Lower lobe of right lung (tissue), 2 donors: ENCODE measurements at regions not wholly inside any gene's neighbourhood (a gene's known extent, or its start where the extent isn't known, plus 50 kb on each side); places are given as distances from the start of the nearest gene placed in this dataset.

Source experiments
- ATAC-seq, 2 donors: fragments of 200-7000 bp; cut with Tn5 transposase; one replicate each; pipeline ENCODE4 v1.9.1; 2020 to 2022; ENCODE audit warnings: mild to moderate bottlenecking in 2 of 2, moderate library complexity in 2 of 2
- DNase-seq: peaks from one replicate; pipeline ENCODE4 v3.0.0-alpha.2; 2020
- H3K27ac ChIP-seq: fragments of 200-600 bp; one replicate; pipeline ENCODE4 v1.8.0; 2022
- H3K27me3 ChIP-seq: fragments of 200-600 bp; one replicate; pipeline ENCODE4 v1.8.0; 2022; ENCODE audit warnings: low read depth
- H3K36me3 ChIP-seq: fragments of 200-600 bp; one replicate; pipeline ENCODE4 v1.8.0; 2022; ENCODE audit warnings: mild to moderate bottlenecking
- H3K4me1 ChIP-seq: fragments of 200-600 bp; one replicate; pipeline ENCODE4 v1.8.0; 2022
- H3K4me3 ChIP-seq: fragments of 200-600 bp; one replicate; pipeline ENCODE4 v1.8.0; 2022; ENCODE audit warnings: mild to moderate bottlenecking
- H3K9me3 ChIP-seq: fragments of 200-600 bp; one replicate; pipeline ENCODE4 v1.8.0; 2022
- CTCF ChIP-seq: fragments of 200-600 bp; IDR thresholded peaks from one replicate; pipeline ENCODE4 v1.8.0; 2022; ENCODE audit warnings: antibody characterized with exemption, mild to moderate bottlenecking
- intact Hi-C: fragments of 100-400 bp; cut with DNase I; formaldehyde crosslinking; loops from one replicate; pipeline ENCODE4 v1.11.0; 2022
- donor health status: DM: no; HTN: yes; CAD: no; lungs with severe emphysema.

- Histone ChIP-seq H3K4me1 (no peaks in the 10 kb centered on the region), H3K36me3 (no peaks in the 10 kb centered on the region), H3K9me3 (no peaks in the 10 kb centered on the region), H3K27me3 (no peaks in the 10 kb centered on the region), H3K27ac (no peak overlapping the region), H3K4me3 (no peak overlapping the region)
- DNase-seq, result no peak
- intact Hi-C loops, result no loop called here
- TF ChIP-seq CTCF, result no peak
- no peak for ATAC-seq
These were observed 63.5 kb upstream of the RAPGEF4 start for GRCh38 chr2:172672114-172672513.

- Histone ChIP-seq H3K4me3 (no peak overlapping the region), H3K27ac (no peak overlapping the region), H3K9me3 (no peaks in the 10 kb centered on the region), H3K27me3 (no peaks in the 10 kb centered on the region), H3K36me3 (no peaks in the 10 kb centered on the region), H3K4me1 (no peaks in the 10 kb centered on the region)
- DNase-seq, result no peak
- no peak for ATAC-seq
- no peak for TF ChIP-seq CTCF
- intact Hi-C loops, result no loop called here
These were observed 62.5 kb upstream of the RAPGEF4 start for GRCh38 chr2:172673056-172673683.

- Histone ChIP-seq H3K27me3 (no peaks in the 10 kb centered on the region), H3K4me3 (no peak overlapping the region), H3K9me3 (no peaks in the 10 kb centered on the region), H3K36me3 (no peaks in the 10 kb centered on the region), H3K4me1 (no peaks in the 10 kb centered on the region), H3K27ac (no peak overlapping the region)
- TF ChIP-seq CTCF, result peak; percentile 72
- DNase-seq, result peak; percentile 53
- ATAC-seq, result peak; percentile 89
- intact Hi-C loops, result no loop called here
These were observed 61.3 kb upstream of the RAPGEF4 start for GRCh38 chr2:172674034-172674967.

- no peak overlapping the region for H3K4me3 ChIP-seq
- no peak for ATAC-seq
- TF ChIP-seq CTCF, result no peak
- no peak overlapping the region for H3K27ac ChIP-seq
- no peak for DNase-seq
- intact Hi-C loops, result no loop called here
- H3K36me3 ChIP-seq, result no peaks in the 10 kb centered on the region
- no peaks in the 10 kb centered on the region for H3K4me1 ChIP-seq
- no peaks in the 10 kb centered on the region for H3K27me3 ChIP-seq
- H3K9me3 ChIP-seq, result no peaks in the 10 kb centered on the region
These were observed 60.7 kb upstream of the RAPGEF4 start for GRCh38 chr2:172674968-172675303.

- no peak overlapping the region for H3K4me3 ChIP-seq
These were observed 58.3 kb upstream of the RAPGEF4 start for GRCh38 chr2:172677363-172677762.

More at GRCh38 chr2:172677363-172677762, 58.3 kb upstream of the RAPGEF4 start:
- no peak for ATAC-seq
- intact Hi-C loops, result no loop called here
- Histone ChIP-seq H3K27me3 (no peaks in the 10 kb centered on the region), H3K9me3 (no peaks in the 10 kb centered on the region), H3K27ac (no peak overlapping the region), H3K4me1 (no peaks in the 10 kb centered on the region), H3K36me3 (no peaks in the 10 kb centered on the region)
- DNase-seq, result no peak
- no peak for TF ChIP-seq CTCF
